ENCODE measurements at regions not wholly inside any gene's neighbourhood (a gene's known extent, or its start where the extent isn't known, plus 50 kb on each side); places are given as distances from the start of the nearest gene placed in this dataset.

- TF ChIP-seq CTCF (IDR thresholded peaks at IDR 0.05; ENCODE audit: poor library complexity, severe bottlenecking) (no peak), POLR2AphosphoS5 (IDR thresholded peaks at IDR 0.05) (no peak), REST (IDR thresholded peaks at IDR 0.05; ENCODE audit: borderline replicate concordance) (no peak), RAD21 (conservative IDR thresholded peaks at IDR 0.05) (no peak), EP300 (conservative IDR thresholded peaks at IDR 0.05; ENCODE audit: poor library complexity, severe bottlenecking) (no peak), EZH2 (IDR thresholded peaks at IDR 0.05; ENCODE audit: borderline replicate concordance, insufficient read depth, low read length, poor library complexity, severe bottlenecking) (no peak), MXI1 (conservative IDR thresholded peaks at IDR 0.05; ENCODE audit: poor library complexity, severe bottlenecking) (no peak), TAF1 (IDR thresholded peaks at IDR 0.05; ENCODE audit: low read depth) (no peak)
Observed at GRCh38 chr2:33670392-33670937, 71.4 kb upstream of the FAM98A start.
